GM18502 (cell line): ENCODE measurements at regions not wholly inside any gene's neighbourhood (a gene's known extent, or its start where the extent isn't known, plus 50 kb on each side); places are given as distances from the start of the nearest gene placed in this dataset.
"Not testable (repeated sequence)": the region's sequence is repeated elsewhere in the genome, so short reads cannot be mapped to it uniquely, and the experiment has no call there.

Experiments
- ATAC-seq: cut with Tn5 transposase; IDR thresholded peaks from one replicate; pipeline ENCODE4 v1.9.1; 2021; ENCODE audit warnings: mild to moderate bottlenecking; ENCODE audit not compliant: unreplicated experiment, poor library complexity

- ATAC-seq: no peak
Measured at GRCh38 chr4:135900956-135901355, 1631.3 kb downstream of the PCDH18 start.

DNA sequence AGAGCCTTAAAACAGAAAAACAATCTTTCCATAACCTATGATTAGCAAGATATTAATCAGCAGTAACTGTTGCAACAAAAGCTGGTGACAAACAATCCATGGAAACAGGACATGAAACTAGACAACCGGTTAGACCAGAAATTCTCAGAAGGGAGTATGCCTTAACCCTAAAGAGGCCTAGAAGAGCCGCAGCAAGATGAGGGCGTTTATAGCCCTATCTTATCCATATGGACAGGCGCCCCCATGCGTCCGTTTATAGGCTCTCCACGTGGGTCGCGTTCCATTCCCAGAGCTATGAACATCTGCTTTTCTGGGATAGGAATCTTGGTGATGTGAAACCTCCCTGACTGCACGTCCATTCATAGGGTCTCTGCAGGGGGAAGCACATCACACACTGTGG, 1662.7 kb upstream of the PABPC4L start:
- not testable (repeated sequence) for ATAC-seq

GRCh38 chr4:135840781-135841180, 1639.2 kb upstream of the PABPC4L start:
- no peak for ATAC-seq

DNA sequence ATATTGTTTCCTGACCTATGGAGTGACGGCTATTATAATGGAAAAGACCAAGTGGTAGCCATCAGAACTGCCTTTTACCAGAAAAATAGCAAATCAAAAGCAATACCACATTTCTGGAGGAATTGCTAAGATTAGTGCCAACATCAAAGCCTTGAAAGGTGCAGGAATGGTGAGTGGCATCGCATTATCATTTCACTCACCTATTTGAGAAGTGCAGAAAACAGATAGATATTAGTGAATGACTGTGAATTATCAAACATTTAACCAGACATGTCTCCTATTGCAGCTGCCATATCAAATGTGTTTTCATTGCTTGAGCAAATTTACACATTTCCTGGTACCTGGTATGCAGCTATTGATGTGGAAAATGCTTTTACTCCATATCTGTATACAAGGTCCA, 1638.1 kb upstream of the PABPC4L start:
- no peak for ATAC-seq

GRCh38 chr4:135838889-135839288, 1637.3 kb upstream of the PABPC4L start:
- ATAC-seq: no peak

DNA sequence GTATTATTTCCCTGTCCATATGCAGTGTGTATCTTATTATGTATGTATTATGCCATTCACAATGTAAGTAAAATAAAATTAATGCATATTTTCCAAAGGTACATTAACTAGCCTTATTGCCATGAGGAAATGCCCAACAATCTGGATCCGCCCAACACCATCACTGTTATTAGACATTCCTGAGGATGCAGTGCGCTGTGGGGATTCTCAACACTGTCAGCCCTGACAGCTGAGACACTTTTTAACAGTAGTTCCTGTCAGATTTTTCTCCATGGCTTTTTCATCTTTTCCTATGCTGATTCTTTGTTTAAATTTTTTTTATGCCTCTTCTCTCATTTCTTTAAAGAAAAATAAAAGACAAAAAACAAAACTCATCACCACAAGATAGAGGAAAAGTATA, 1632.9 kb upstream of the PABPC4L start:
- ATAC-seq: no peak

- ATAC-seq: no peak
Measured at GRCh38 chr4:135833529-135833928, 1631.9 kb upstream of the PABPC4L start.

DNA sequence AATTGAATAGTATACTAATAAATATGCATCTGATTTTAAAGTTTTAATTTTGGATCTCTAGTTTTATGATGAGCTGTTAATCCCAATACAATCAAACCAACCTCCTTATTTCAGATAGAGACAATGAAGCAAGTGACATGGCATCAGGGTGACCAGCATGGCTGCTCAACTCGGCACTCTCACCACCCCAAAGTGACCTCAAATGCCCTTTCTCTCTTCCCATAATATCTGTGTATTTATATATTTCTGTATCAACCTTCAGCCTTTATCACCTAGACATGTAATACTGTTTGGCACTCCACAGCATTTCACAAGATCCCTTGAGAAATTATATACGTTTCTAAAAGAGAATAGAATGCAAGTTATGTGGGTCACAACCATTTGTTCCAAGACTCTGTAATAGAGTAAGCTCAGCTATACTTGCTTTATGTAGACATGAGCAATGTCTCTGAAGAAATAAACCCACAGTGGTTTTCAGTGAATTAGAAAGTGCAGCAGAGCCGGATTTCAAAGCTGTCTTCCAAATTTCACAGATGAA, 1623.2 kb upstream of the PABPC4L start:
- no peak for ATAC-seq

DNA sequence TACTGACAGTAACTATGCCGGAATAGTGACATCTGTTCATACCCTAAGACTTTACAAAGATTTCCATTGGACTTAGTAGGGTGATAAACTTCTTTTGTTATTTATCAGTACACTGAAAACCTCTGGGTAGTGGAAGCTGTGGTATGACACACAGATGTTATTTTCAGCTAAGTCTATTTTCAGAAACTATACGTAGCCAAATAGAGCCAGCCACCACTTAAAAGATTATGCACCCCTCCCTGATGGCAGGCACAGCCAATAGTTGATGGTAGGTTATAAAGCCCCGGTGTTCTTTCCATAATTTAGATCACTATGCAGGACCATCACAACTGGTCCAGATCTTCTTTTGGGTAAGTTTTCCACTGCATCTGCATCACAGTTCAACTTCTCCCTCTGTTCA, 1603.2 kb upstream of the PABPC4L start:
- ATAC-seq: no peak

DNA sequence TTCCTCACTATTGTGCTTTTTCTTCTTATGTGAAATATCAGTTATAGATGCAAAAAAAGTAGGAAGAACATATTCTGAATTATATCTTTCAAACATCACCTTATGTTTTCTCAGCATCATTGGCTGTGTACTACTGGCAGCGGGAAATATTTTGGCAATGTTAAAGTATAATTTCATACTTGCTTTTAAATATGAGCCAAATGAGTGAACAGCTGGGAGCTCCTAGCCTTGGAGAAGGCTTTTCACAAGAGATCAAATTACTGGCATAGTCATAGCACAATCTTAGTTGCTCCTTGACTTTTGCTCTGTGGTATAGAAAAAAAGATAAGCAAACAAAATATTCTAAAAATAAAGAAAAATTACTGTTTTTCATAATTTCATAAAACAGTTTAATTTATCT, 1575.8 kb upstream of the PABPC4L start:
- no peak for ATAC-seq

DNA sequence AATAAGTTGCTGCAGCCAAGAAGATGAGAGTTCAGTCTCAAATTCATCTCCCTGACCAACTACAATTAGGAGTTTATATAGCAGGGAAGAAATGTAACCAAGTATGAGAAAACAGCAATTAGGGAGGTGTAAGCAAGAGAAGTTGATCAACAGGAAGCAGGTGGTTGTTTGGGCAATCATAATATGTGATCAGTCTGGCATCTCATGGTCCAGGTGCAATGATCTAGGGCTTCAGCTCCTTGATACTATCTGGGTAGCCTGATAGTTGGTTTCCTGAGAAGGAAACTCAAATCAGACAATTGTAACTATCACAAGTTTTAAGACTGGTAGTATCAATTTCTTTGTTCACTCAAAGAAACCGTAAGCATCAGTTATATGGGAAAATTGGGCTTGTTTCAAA, 1574.3 kb upstream of the PABPC4L start:
- no peak for ATAC-seq

DNA sequence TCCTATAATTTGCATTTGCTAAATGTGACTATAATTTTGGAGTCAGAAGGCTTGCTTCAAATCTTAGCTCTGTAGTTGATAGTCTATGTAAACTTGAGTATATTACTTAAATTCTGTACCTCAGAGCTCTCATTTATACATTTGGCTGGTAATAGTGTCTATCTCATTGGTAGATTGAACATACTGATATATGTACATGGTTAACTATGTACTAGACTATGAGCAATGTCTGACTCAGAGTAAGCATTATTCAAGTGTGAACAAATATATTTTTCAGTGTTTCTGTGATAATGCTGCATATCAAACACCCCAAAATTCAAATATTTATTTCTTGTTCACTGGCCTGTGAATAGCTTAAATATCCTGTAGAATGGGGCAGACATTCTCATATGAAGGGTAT, 1568.9 kb upstream of the PABPC4L start:
- no peak for ATAC-seq

GRCh38 chr4:135744928-135745327, 1543.3 kb upstream of the PABPC4L start:
- ATAC-seq: no peak

DNA sequence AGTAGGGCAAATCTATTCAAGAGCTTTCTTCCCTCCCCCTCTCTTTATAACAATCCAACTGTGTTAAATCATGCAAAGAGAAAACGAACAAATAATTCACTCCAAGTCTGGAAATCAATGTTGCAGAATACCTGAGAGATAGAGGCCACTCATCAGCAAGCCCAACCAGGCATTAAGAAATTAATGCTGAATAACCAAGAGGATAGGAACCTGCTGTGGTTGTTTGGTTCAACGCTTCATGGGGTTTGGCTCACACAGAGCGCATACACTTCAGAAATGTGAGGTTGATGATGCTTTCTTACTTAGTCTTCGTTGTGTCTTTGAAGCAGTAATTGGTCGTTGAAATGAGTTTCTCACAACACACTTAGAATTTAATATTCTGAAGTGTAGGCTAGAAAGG, 1540.0 kb upstream of the PABPC4L start:
- ATAC-seq: no peak

DNA sequence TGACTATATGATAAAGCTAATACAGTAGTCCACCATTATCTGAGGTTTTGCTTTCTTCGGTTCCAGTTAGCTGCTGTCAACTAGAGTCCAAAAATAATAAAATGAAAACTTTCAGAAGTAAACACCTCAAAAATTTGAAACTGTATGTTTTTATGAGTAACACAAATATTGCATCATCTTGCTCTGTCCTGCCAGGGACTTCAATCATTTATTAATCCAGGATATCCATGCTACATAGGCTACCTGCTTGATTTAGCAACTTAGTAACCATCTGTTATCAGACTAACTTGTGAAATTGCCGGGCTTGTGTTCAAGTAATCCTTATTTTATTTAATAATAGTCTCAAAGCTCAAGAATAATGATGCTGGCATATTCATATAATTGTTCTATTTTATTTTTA, 1537.8 kb upstream of the PABPC4L start:
- no peak for ATAC-seq

DNA sequence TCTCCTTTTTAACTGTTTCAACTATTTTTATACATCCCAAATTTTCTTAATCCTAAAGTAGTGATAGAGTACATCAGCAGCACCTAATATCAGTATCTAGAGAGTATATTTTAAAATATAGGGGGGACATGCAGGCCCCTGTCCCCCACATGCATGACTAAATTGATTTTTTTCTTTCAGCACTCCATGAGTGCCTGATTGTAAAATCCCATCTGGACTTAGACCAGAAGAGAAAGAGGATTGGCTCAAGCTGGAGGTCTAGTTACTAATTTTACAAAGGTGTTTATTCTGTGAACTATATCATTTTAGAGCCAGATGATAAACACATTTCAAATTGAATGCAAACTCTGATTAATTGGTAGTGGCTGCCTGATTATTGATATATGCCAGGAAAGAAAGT, 1533.9 kb upstream of the PABPC4L start:
- no peak for ATAC-seq

DNA sequence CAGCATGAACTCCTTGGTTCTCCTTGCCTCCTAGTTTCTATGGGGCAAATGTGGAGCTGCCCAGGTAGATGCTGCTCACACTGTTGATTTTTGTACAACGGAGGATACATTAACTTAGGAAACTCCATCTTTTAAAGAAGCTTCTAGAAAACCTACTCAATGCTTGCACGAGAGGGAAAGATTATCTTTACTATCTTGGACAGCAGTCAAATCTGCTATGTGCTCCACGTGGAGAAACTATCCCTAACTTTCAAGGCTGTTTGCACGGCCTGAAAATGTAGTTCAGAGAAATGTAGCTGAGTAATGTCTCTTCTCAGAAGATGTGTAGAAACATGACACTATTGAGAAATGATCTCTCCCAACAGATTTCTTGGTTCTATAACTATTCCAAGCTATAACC, 1530.9 kb upstream of the PABPC4L start:
- no peak for ATAC-seq

DNA sequence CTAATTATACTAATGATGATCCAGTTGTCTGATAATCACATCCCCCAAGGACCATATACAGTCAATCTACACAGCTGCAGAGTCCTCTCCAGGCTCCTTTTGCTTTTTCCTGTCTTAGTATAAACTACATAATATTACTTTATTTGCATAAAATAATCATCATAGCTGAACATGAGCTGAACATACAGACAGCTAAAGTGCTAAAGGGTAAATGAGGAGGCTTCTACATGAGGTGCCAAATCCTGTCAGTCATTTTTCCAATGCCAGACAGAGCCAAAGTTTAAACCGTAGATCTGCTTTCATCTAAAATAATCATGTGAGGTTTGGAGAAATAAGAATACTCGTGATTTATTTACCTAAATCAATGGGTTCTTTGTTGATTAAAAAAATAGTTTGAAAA, 1530.1 kb upstream of the PABPC4L start:
- ATAC-seq: no peak

DNA sequence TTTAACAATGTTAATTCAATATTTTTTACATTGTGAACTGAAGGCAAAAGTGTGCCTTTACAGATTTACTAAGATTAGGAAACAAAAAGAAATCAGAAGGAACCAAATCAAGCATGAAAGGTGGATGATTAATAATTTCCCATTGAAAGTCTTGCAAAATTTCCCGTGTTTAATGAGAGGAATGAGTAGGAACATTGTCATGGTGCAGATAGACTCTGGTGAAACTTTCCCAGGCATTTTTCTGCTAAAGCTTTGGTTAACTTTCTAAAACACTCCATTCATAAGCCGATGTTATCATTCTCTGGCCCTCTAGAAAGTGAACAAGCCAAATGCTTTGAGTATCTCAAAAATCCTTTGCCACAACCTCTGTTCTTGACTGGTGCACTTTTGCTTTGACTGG, 1522.8 kb upstream of the PABPC4L start:
- ATAC-seq: no peak

DNA sequence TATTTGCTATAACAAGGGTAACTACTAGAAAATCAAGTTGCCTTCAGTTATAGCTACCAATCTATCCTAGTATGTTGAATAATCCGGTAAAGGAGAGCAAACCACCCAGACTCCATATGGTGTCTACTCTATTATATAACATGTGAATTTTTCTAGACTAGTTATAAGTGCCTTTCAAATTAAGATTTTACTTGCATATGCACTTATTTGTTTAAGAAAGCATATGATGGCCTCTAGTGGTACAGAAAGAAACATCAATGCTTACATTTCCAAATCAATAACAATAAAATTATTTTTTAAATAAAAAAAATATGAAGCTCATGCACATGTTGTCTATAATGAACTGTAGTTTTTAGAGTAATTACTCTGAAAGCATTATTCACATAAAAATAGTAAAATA, 1516.4 kb upstream of the PABPC4L start:
- no peak for ATAC-seq

DNA sequence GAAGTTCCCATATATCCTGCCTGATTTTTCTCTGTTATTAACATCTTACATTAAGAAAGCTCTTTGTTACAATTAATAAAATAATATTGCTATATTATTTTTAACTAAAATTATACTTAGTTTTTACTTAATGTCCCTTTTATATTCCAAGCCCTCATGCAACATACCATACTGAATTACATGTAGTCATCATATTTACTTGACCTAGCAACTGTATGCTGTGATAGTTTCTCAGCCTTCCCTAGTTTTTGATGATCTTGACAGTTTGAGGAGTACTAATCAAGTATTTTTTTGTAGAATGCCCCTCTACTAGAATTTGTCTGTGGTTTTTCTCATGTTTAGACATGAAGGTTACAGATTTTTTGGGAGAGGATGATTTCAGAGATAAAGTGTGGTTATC, 1503.8 kb upstream of the PABPC4L start:
- no peak for ATAC-seq

GRCh38 chr4:135694066-135694465, 1492.5 kb upstream of the PABPC4L start:
- no peak for ATAC-seq

DNA sequence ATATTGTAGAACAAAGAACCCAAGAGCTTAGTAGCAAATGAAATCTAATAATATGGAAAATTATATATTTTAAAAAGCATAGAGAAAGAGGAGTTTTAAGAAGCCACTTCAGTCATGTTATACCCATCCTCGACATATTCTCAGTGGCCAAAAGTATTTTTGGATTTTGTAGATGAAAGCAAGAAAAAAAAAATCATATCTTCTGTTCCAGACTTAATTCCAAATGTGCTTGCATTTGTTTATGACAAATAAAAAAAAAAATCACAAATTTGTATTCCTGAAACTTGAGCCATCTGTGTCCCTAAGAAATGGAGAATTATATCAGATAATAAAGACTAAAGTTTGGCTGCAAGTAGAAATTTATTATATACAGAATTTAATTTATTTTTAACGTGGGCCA, 1482.4 kb upstream of the PABPC4L start:
- no peak for ATAC-seq
